GM19438 (cell line): ENCODE measurements at regions not wholly inside any gene's neighbourhood (a gene's known extent, or its start where the extent isn't known, plus 50 kb on each side); places are given as distances from the start of the nearest gene placed in this dataset.

Source experiments
- ATAC-seq: cut with Tn5 transposase; IDR thresholded peaks from one replicate; pipeline ENCODE4 v1.9.1; 2021; ENCODE audit warnings: low read depth; ENCODE audit not compliant: unreplicated experiment

DNA sequence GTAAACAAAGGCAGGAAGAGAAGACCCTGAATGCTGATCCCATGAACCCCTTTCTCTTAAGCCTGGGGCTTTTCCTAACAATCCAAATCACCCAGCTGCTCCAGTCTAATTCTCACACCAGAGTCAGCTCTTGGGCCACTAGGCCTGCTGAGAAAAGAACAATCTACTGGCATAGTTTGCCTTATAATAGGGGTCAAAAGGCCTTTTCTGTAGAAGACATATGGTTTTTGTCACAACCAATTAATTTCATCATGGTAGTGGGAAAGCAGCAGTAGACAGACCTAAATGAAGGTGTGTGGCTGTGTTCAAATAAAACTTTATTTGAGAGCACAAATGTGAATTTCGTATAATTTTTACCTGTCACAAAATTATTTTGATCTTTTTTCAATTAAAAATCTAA is 994.7 kb upstream of the EPHA7 start:
- ATAC-seq = no peak

DNA sequence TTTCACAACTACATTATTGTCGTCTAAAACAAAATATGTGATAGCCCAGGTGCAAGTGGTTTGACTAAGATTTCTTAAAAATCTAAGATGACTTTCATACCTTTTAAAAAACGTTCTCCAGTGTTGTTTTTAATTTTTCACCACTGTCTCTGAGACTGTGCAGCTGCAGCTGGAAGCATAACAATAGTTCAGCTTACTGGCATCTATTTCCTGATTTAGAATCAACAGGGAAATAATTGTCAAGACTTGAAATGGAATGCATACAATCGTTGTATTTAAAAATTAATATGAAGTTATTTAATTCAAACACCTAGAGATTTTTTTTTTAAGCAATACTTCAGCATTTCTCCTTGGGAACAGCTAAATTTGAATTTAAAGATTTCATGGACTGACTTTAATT is 982.0 kb upstream of the EPHA7 start:
- no peak for ATAC-seq

DNA sequence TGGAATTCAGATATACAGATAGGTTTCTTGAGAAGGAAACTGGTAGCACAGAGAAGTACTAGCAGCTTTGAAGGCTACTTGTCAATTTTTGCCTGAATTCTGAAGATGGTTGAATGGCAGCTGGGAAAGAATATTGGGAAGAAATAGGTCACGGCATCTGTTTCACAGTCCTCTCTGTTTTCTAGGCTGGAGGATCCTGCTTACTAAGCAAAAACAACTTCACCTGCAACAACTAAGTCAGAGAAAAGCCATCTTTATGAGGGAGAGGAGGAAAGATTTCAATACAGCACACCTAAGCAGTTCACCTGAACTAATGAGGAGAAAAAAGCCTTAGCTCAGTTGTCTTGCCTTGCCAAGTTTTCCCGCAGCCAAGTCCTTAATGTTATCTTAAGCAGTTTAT is 975.5 kb upstream of the EPHA7 start:
- ATAC-seq = no peak

DNA sequence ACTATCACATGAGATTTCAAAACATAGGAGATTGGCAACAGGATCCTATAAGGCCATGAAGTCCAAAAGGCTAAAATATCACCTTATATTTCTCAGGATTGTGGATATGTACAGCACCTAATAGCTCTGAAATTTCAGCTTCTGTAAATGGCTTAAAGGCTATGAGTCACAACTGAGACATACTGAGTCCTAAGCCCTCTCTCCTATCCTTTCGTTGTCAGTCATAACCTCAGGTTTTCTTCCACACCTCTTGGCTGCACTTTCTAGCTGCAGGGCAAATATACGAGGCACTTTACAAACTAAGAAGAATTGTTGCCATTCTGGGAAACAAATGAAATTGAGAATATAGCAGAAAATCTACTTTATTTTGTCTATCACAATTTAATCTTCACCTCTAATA is 969.9 kb upstream of the EPHA7 start:
- no peak for ATAC-seq

DNA sequence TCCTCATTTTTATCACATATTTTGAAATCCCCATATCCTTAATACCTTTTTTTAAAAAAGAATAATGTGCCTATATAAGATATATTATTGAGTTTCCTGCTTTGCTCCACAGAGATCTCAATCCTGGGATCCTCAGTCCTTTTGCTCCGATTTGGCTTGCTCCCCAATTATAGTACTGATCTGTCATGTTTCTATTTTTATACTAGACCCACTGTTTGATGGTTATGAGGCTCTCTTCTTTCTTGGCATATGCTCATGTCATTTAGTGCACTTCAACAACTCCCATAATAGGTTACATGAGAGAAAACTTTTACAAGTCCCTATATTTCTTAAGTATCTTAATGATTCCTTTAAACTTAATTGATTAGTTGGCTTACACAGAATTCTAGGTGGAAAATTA is 958.5 kb upstream of the EPHA7 start:
- ATAC-seq = no peak

DNA sequence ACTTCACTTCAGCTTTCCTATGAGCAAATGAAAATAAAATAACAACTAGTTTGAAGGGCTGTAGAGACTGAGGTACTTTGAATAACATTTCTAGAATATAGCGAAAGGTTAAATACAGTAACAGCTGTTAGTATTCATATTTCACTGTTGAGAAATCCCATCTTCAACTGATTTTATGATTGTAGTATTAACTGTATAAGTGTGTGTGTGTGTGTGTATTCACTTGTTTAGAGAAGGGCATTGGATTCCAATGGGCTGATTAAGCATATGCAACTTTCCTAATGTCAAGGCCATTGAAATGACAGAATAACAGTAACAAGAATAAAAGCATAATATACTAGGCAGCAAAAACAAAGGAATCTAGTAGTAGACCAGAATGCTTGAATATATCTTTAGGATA is 957.5 kb upstream of the EPHA7 start:
- ATAC-seq = no peak

- ATAC-seq = no peak
Observed at GRCh38 chr6:94372229-94372628, 952.9 kb upstream of the EPHA7 start.

- ATAC-seq = no peak
Observed at GRCh38 chr6:94367316-94367715, 948.0 kb upstream of the EPHA7 start.

DNA sequence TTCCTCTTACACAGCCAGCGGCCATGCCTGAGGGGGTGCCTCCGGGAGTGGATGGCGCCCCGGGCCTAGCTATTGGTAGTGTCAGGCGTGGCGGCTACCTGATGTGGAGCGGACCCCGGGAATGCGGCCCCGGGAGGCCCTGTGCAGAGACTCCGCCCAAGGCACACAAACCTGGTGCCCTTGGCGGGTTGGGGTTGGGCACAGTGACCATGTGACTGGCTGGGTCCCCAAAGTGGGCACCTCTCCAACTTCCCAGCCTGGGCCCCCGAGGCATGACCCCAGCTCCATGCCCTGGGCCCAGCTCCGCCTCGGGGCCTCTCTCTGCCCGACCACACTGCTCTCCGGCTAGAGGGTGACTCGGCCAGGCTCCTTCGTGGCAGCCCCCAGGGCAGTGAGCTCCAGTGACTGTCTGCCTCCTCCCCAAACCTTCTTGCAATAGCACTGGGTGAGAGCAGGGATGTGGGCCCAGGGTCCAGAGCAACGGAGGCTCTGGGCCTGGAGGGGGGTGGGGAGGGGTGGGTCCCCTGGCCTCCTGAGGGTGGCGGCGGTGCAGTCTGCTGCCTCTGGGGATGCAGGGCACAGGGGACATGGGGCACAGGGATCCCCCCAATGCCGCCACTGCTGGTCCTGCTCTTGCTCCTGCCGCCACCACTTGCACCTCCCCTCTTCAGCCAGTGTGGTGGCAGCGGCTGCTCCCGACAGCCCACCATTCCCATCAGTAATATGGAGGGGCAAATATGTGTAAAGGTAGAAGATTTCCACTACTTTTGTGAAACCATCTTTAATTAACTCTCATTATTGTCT is 942.9 kb upstream of the EPHA7 start:
- no peak for ATAC-seq

DNA sequence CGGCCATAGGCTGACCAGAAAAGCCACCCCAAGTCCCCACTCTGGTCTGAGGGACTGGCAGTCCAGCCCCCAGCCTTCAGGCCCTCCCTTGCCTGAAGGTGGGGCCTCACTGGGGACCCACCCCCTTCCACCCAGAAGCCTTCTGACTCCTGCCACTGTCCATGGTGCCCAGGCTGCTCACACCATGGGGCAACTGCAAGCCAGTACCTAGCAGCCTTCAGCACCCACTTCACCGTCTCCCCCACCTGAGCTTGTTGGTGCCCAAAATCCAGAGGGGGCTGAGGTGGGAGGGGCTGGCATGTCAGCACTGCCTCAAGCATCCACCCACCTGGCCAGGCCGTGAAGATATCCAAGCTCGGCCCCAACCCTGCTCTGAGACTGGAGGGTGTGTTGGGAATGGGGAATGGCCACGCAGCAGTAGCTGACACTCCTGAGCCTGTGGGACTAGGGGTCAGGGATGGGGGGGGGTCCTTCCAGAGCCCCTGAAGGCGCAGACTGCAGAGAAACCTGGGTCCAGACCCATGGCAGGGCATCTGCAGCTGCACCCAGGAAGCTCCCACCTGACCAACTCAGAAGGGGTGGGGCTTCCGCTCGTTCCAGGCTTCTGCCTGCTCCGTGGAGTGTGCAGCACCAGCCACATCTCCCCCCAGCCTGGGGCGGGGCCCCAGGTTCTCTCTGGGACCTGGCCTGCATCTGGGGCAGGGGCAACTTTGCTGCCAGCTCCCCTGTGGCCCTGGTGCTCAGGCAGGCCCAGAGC is 942.1 kb upstream of the EPHA7 start:
- ATAC-seq = no peak

GRCh38 chr6:94357381-94357980 is 938.1 kb upstream of the EPHA7 start:
- no peak for ATAC-seq

DNA sequence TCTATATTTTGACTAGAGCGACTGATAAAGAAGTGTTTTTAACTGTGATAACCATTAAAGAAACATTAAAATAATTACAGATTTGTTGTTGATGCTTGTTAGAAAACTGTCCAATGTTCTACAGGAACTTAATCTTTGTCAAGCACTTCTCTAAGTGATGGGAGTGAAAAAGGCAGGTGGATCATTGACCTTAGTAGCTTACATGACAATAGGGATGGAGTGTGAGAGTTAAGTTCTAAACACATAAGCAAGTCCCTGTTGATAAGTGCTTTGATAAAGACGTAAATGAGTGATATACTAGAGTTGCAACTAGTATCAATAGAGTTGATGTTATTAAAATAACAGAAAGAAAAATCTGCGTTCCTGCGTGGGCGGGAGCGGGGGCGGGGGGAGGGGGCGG is 931.5 kb upstream of the EPHA7 start:
- no peak for ATAC-seq

DNA sequence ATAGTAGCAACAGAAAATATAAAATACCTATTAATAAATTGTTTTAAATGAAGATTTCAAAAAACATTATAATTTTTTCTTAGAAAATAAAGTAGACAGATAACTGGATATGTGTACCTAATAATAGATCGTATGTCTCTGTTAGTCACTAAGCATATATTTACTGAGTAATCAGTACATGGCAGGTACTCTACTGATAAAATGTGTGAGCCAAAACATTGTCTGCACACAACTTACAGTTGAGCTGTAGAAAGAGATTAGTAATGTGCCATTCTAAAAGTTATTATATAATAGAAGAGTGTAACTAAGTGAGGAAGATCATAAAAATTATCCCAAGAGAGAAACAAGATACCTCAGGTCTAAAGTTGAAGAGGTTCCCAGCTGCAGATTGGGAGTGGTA is 929.9 kb upstream of the EPHA7 start:
- ATAC-seq = no peak

DNA sequence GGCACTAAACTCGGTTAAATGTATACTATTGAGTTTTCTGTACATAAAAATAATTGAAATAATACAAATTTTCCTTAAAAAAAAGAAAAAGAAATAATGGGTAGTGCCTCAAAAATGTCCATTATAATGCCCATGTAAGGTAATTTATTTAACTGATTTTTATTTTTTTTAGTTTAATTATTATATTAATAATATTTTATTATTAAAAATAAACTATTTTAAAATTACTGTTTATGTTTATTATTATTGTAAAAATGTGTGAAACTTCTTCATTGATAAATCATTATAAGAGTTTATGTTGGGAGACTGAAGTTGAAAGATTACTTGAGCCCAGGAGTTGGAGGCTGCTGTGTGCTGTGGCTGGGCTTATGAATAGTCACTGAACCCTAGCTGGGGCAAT is 925.5 kb upstream of the EPHA7 start:
- ATAC-seq = no peak

GRCh38 chr6:94341173-94341572 is 921.8 kb upstream of the EPHA7 start:
- ATAC-seq = no peak

DNA sequence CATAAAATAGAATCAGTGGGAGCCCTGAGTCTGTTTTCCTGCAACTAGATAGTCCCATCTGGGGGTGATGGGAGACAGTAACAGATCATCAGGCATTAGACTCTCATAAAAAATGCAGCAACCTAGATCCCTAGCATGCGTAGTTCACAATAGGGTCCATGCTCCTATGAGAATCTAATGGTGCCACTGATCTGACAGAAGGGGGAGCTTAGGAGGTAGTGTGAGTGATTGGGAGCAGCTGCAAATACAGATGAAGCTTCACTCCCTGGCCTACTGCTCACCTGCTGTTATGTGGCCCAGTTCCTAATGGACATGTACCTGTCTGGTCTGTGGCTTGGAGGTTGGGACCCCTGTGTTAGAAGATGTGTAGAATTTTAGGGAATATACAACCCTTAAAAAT is 904.5 kb upstream of the EPHA7 start:
- ATAC-seq = no peak

GRCh38 chr6:94300424-94301144 is 881.2 kb upstream of the EPHA7 start:
- ATAC-seq = no peak

GRCh38 chr6:94289131-94289530 is 869.8 kb upstream of the EPHA7 start:
- no peak for ATAC-seq

DNA sequence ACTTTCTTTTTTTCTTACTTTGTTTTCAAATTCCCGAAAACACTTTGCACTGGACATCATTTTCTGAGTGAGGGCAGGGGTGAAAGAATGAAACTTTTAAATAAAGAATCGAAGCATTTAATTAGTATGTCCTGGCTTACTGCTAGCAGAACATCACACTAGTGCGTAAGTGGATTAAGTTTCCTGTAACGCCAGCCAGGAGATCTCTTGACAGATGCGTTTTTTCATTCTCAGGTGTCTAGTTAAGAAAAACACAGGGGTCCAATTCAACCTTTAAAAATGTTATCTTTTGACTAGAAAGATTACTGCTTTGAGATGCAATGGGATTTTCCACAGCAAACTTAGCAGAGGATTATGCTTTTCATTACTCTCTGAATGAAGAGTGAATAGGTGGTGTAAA is 858.8 kb upstream of the EPHA7 start:
- no peak for ATAC-seq

GRCh38 chr6:94272327-94272726 is 853.0 kb upstream of the EPHA7 start:
- no peak for ATAC-seq
